Astrocyte (in vitro differentiated cells and primary cell): ENCODE measurements at regions not wholly inside any gene's neighbourhood (a gene's known extent, or its start where the extent isn't known, plus 50 kb on each side); places are given as distances from the start of the nearest gene placed in this dataset.

Source experiments
- DNase-seq: peaks from one replicate; pipeline ENCODE4 v3.0.0-alpha.2; 2010; ENCODE audit warnings: low read depth
- FAIRE-seq: peaks from 2 replicates; lab custom pipeline; 2011; peaks lifted over from hg19 to GRCh38; lab: Jason Lieb, UNC
- H2AFZ ChIP-seq: 2 replicates; pipeline ENCODE4 v1.6.0; 2012; ENCODE audit warnings: low read depth, low read length, inconsistent platforms
- H3K27ac ChIP-seq: 2 replicates; pipeline ENCODE4 v1.5.1; 2011; ENCODE audit warnings: low read depth, low read length, inconsistent platforms
- H3K27me3 ChIP-seq: 2 replicates; pipeline ENCODE4 v1.6.0; 2011; ENCODE audit warnings: low read length, inconsistent platforms; ENCODE audit not compliant: insufficient read depth
- H3K36me3 ChIP-seq: 2 replicates; pipeline ENCODE4 v1.5.1; 2011; ENCODE audit warnings: low read length, inconsistent platforms; ENCODE audit not compliant: insufficient read depth
- H3K4me1 ChIP-seq: 2 replicates; pipeline ENCODE4 v1.5.1; 2011; ENCODE audit warnings: low read length, inconsistent platforms; ENCODE audit not compliant: insufficient read depth
- H3K4me2 ChIP-seq: 2 replicates; pipeline ENCODE4 v1.6.0; 2012; ENCODE audit warnings: low read length, inconsistent platforms
- H3K4me3 ChIP-seq: 2 replicates; pipeline ENCODE4 v1.5.1; 2011; ENCODE audit warnings: low read depth, mild to moderate bottlenecking, low read length, inconsistent platforms; ENCODE audit not compliant: insufficient read depth
- H3K79me2 ChIP-seq: 2 replicates; pipeline ENCODE4 v1.6.0; 2012; ENCODE audit warnings: mild to moderate bottlenecking, low read length, inconsistent platforms; ENCODE audit not compliant: insufficient read depth
- H3K9ac ChIP-seq: 2 replicates; pipeline ENCODE4 v1.6.0; 2012; ENCODE audit warnings: mild to moderate bottlenecking, low read length, inconsistent platforms
- H3K9me3 ChIP-seq: 2 replicates; pipeline ENCODE4 v1.5.1; 2012; ENCODE audit warnings: low read depth, mild to moderate bottlenecking, low read length, inconsistent platforms; ENCODE audit not compliant: insufficient read depth
- H4K20me1 ChIP-seq: 2 replicates; pipeline ENCODE4 v1.6.0; 2012; ENCODE audit warnings: low read length, inconsistent platforms; ENCODE audit not compliant: insufficient read depth
- H3K27ac Mint-ChIP-seq: one replicate; pipeline ENCODE4 v1.8.0; 2021; ENCODE audit warnings: mild to moderate bottlenecking, mixed read lengths; ENCODE audit not compliant: unreplicated experiment
- H3K27me3 Mint-ChIP-seq: one replicate; pipeline ENCODE4 v1.8.0; 2021; ENCODE audit warnings: low read depth, mixed read lengths; ENCODE audit not compliant: unreplicated experiment
- H3K36me3 Mint-ChIP-seq: one replicate; pipeline ENCODE4 v1.8.0; 2021; ENCODE audit warnings: low read depth, mixed read lengths; ENCODE audit not compliant: unreplicated experiment
- H3K4me1 Mint-ChIP-seq: one replicate; pipeline ENCODE4 v1.8.0; 2021; ENCODE audit warnings: low read depth, mixed read lengths; ENCODE audit not compliant: unreplicated experiment
- H3K4me3 Mint-ChIP-seq: one replicate; pipeline ENCODE4 v1.8.0; 2021; ENCODE audit warnings: mild to moderate bottlenecking, moderate library complexity, mixed read lengths; ENCODE audit not compliant: unreplicated experiment
- H3K9me3 Mint-ChIP-seq: one replicate; pipeline ENCODE4 v1.8.0; 2021; ENCODE audit warnings: mild to moderate bottlenecking, mixed read lengths; ENCODE audit not compliant: unreplicated experiment
- EZH2 ChIP-seq: IDR thresholded peaks from 2 replicates; pipeline ENCODE4 v1.6.1; 2012; ENCODE audit warnings: mild to moderate bottlenecking, low read length, inconsistent platforms; ENCODE audit not compliant: insufficient read depth
- TF ChIP-seq, protein P1 (sequence below): IDR thresholded peaks from 2 replicates; pipeline ENCODE4 v1.5.1; 2011; ENCODE audit warnings: low read depth, mild to moderate bottlenecking, inconsistent platforms, low read length, moderate library complexity; ENCODE audit not compliant: insufficient read depth

DNA sequence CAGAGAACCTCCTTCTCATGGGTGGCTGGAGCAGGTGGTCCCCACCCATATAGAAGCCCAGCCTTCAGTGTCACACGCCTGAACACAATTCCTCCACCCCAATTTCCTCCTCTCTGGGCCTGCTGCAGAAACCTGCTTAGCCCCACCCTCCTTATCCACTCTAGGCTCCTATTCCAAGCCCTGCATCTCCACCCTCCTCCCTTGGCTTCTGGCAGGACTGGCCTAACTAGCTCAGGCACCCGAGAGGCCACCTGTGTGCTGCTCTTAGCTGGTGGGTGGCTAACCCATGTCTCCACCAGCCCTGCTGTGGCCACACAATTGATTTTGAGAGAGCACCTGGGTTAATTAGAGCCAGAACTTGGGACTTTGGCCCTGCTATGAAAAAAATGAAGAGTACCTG, 77.3 kb upstream of the ATP10B start:
- H3K4me1 Mint-ChIP-seq, result peaks cover 4% of the 10 kb centered on the region
- H3K4me1 ChIP-seq, result no peaks in the 10 kb centered on the region
- no peak overlapping the region for H3K27ac ChIP-seq
- no peak overlapping the region for H2AFZ ChIP-seq
- H3K9me3 ChIP-seq, result no peaks in the 10 kb centered on the region
- no peaks in the 10 kb centered on the region for H4K20me1 ChIP-seq
- H3K9ac ChIP-seq, result no peak overlapping the region
- H3K27me3 Mint-ChIP-seq, result peaks cover 3% of the 10 kb centered on the region
- H3K4me3 ChIP-seq, result no peak overlapping the region
- H3K4me3 Mint-ChIP-seq, result no peak overlapping the region
- H3K36me3 ChIP-seq, result no peaks in the 10 kb centered on the region
- no peak for FAIRE-seq
- no peaks in the 10 kb centered on the region for H3K27me3 ChIP-seq
- TF ChIP-seq EZH2, result no peak
- TF ChIP-seq, protein P1, sequence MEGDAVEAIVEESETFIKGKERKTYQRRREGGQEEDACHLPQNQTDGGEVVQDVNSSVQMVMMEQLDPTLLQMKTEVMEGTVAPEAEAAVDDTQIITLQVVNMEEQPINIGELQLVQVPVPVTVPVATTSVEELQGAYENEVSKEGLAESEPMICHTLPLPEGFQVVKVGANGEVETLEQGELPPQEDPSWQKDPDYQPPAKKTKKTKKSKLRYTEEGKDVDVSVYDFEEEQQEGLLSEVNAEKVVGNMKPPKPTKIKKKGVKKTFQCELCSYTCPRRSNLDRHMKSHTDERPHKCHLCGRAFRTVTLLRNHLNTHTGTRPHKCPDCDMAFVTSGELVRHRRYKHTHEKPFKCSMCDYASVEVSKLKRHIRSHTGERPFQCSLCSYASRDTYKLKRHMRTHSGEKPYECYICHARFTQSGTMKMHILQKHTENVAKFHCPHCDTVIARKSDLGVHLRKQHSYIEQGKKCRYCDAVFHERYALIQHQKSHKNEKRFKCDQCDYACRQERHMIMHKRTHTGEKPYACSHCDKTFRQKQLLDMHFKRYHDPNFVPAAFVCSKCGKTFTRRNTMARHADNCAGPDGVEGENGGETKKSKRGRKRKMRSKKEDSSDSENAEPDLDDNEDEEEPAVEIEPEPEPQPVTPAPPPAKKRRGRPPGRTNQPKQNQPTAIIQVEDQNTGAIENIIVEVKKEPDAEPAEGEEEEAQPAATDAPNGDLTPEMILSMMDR, result no peak
- no peak overlapping the region for H3K27ac Mint-ChIP-seq
- H3K79me2 ChIP-seq, result no peaks in the 10 kb centered on the region
- H3K36me3 Mint-ChIP-seq, result no peaks in the 10 kb centered on the region
- DNase-seq, result no peak
- H3K9me3 Mint-ChIP-seq, result no peaks in the 10 kb centered on the region
- H3K4me2 ChIP-seq, result no peak overlapping the region

DNA sequence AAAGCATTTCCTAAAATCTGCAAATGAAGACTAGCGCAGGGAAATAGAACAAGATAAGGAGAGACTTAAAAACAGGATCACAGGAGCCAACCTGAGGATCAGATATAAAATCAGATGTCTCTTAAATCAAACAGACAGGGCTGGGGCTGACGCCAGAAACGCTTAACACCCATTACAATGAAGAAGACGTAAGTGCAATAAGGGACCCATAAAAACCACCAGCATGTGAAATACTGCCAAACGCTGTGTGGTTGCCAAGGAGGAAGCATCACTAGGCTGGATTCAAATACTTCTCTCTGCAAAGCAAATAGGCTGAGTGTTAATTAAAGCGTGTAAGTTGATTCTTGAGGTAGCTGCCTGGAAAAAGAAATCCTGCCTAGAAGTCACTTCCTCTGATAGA, 74.4 kb upstream of the ATP10B start:
- H3K27me3 Mint-ChIP-seq, result peaks cover 5% of the 10 kb centered on the region
- Histone ChIP-seq H2AFZ (no peak overlapping the region), H3K27ac (no peak overlapping the region), H3K36me3 (no peaks in the 10 kb centered on the region), H3K4me1 (no peaks in the 10 kb centered on the region), H3K9ac (no peak overlapping the region), H3K79me2 (no peaks in the 10 kb centered on the region), H4K20me1 (no peaks in the 10 kb centered on the region), H3K4me3 (no peak overlapping the region), H3K4me2 (no peak overlapping the region), H3K9me3 (no peaks in the 10 kb centered on the region), H3K27me3 (no peaks in the 10 kb centered on the region)
- no peak overlapping the region for H3K4me3 Mint-ChIP-seq
- no peak for FAIRE-seq
- TF ChIP-seq, protein P1, result no peak
- no peak for TF ChIP-seq EZH2
- H3K4me1 Mint-ChIP-seq, result peaks cover 8% of the 10 kb centered on the region
- no peaks in the 10 kb centered on the region for H3K36me3 Mint-ChIP-seq
- peak; percentile 5 for DNase-seq
- no peak overlapping the region for H3K27ac Mint-ChIP-seq
- no peaks in the 10 kb centered on the region for H3K9me3 Mint-ChIP-seq

DNA sequence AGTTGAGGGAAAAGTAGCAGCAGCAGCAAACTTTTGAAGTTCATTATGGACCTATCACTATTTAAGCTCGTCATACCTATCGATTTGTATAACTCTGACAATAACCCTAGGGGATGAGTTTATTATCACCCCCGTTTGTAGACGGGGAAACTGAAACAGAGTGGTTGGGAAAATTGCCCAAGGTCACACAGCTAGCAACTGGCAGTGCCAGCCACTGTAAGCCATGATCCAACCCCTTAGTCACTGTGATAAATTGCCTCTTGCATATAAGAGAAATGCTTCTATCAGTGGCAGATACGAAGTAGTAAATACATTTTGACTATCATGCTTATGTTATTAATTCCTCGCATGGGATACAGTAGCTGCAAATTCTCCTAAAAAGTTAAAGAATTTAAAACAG, 73.3 kb upstream of the ATP10B start:
- H3K4me1 Mint-ChIP-seq, result peaks cover 4% of the 10 kb centered on the region
- no peak for FAIRE-seq
- H3K36me3 Mint-ChIP-seq, result no peaks in the 10 kb centered on the region

More for the DNA sequence above, 73.3 kb upstream of the ATP10B start:
- no peak for DNase-seq
- Histone ChIP-seq H3K9me3 (no peaks in the 10 kb centered on the region), H3K9ac (no peak overlapping the region), H2AFZ (no peak overlapping the region), H3K27ac (no peak overlapping the region), H3K27me3 (no peaks in the 10 kb centered on the region), H4K20me1 (no peaks in the 10 kb centered on the region), H3K4me1 (no peaks in the 10 kb centered on the region), H3K4me2 (no peak overlapping the region), H3K4me3 (no peak overlapping the region), H3K79me2 (no peaks in the 10 kb centered on the region), H3K36me3 (no peaks in the 10 kb centered on the region)
- Mint-ChIP-seq H3K27me3 (peaks cover 5% of the 10 kb centered on the region), H3K4me3 (no peak overlapping the region), H3K9me3 (no peaks in the 10 kb centered on the region), H3K27ac (no peak overlapping the region)
- no peak for TF ChIP-seq EZH2
- TF ChIP-seq, protein P1, result no peak
